Breast epithelium (tissue), 4 donors: ENCODE measurements at regions not wholly inside any gene's neighbourhood (a gene's known extent, or its start where the extent isn't known, plus 50 kb on each side); places are given as distances from the start of the nearest gene placed in this dataset.
A peak's percentile ranks its signal among the peaks of the same experiment; 100 is the strongest.

ENCODE experiments used
- DNase-seq, 2 donors: peaks; one replicate each; pipeline ENCODE4 v3.0.0-alpha.2; 2019; ENCODE audit warnings: low spot score in 2 of 2
- H3K27ac ChIP-seq, 2 donors: fragments of 200-600 bp; sonication (generic) in 1 of 2; one replicate each; pipeline ENCODE4 v1.5.1; 2016 to 2019; ENCODE audit warnings: mild to moderate bottlenecking in 1 of 2
- H3K27me3 ChIP-seq, 2 donors: fragments of 200-600 bp; sonication (generic) in 1 of 2; one replicate each; pipeline versions ENCODE4 v1.5.1 to v1.6.0; 2017 to 2019; ENCODE audit warnings: control low read depth in 1 of 2, mild to moderate bottlenecking in 1 of 2
- H3K36me3 ChIP-seq: fragments of 200-600 bp; one replicate; pipeline ENCODE4 v1.5.1; 2019
- H3K4me1 ChIP-seq, 2 donors: fragments of 200-600 bp; sonication (generic); one replicate each; pipeline ENCODE4 v1.5.1; 2016 to 2019; ENCODE audit warnings: control low read depth in 1 of 2
- H3K4me3 ChIP-seq, 3 donors: fragments of 200-600 bp; sonication (generic); 1 replicate in 2 of 3; 2 replicates in 1 of 3; pipeline ENCODE4 v1.5.1; 2016 to 2019; ENCODE audit warnings: mild to moderate bottlenecking in 3 of 3, moderate library complexity in 2 of 3
- H3K9me3 ChIP-seq, 2 donors: fragments of 200-600 bp; sonication (generic) in 1 of 2; one replicate each; pipeline ENCODE4 v1.5.1; 2016 to 2019; ENCODE audit warnings: control low read depth in 1 of 2
- POLR2A ChIP-seq: fragments of 450-650 bp; IDR thresholded peaks from one replicate; pipeline ENCODE4 v1.6.1; 2016; ENCODE audit warnings: antibody characterized with exemption, mild to moderate bottlenecking, moderate library complexity
- POLR2AphosphoS5 ChIP-seq, 3 donors: sonication (generic); formaldehyde crosslinking; IDR thresholded peaks; one replicate each; pipeline ENCODE4 v1.6.1; 2017; ENCODE audit warnings: antibody characterized with exemption in 3 of 3
- intact Hi-C: fragments of 100-400 bp; cut with DNase I; formaldehyde crosslinking; loops from one replicate; pipeline ENCODE4 v1.15.1; 2023; ENCODE audit warnings: low total_unique reads
- TF ChIP-seq, protein P1 (sequence below), 3 donors: fragments of 450-650 bp; IDR thresholded peaks; one replicate each; pipeline ENCODE4 v1.5.1; 2016 to 2017; ENCODE audit warnings: antibody characterized with exemption in 3 of 3, mild to moderate bottlenecking in 3 of 3, moderate library complexity in 3 of 3

DNA sequence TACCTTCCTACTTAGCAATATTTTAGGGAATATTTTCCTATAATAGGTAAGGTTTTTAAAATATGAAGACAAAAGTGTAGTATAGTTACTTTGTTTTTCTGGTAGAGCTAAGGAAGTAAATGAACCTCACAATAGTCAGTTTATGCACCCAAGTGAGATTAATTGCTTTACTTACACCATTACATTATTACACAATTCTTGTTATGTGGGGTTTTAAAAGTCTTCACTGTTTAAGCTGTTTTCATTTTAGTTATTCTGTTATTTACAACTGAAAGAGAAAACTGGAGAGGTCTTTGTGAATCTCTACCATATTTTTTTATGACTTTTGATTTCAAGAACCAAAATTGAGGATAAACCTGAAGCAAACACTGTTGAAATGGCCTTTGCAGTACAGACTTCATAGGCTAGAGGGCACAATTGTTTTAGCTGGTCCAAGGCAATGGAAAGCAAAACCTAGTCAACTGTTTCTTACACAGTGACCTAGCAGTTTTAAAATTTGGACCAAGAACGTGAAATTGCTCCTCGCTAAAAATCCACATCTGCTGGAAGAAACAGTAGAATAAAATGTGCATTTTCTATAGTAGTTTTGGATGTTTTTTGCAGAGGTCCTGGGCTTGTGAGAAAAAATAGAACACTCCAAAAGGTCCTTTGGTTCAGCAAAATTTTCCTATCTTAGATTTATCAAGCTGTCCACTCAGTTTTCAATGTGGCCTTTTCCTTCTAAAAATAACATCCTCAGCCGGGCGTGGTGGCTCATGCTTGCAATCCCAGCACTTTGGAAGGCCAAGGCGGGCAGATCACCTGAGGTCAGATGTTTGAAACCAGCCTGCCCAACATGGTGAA, 66.4 kb upstream of the FER start:
- TF ChIP-seq, protein P1, sequence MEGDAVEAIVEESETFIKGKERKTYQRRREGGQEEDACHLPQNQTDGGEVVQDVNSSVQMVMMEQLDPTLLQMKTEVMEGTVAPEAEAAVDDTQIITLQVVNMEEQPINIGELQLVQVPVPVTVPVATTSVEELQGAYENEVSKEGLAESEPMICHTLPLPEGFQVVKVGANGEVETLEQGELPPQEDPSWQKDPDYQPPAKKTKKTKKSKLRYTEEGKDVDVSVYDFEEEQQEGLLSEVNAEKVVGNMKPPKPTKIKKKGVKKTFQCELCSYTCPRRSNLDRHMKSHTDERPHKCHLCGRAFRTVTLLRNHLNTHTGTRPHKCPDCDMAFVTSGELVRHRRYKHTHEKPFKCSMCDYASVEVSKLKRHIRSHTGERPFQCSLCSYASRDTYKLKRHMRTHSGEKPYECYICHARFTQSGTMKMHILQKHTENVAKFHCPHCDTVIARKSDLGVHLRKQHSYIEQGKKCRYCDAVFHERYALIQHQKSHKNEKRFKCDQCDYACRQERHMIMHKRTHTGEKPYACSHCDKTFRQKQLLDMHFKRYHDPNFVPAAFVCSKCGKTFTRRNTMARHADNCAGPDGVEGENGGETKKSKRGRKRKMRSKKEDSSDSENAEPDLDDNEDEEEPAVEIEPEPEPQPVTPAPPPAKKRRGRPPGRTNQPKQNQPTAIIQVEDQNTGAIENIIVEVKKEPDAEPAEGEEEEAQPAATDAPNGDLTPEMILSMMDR (IDR thresholded peaks at IDR 0.05) = peak; percentile 60 to 77 (median 68)
- TF ChIP-seq POLR2AphosphoS5 (IDR thresholded peaks at IDR 0.05) (no peak), POLR2A (no peak)
- Histone ChIP-seq H3K27me3 (no peaks in the 10 kb centered on the region), H3K4me1 (no peaks in the 10 kb centered on the region), H3K27ac (no peak overlapping the region), H3K9me3 (no peaks in the 10 kb centered on the region), H3K36me3 (no peaks in the 10 kb centered on the region), H3K4me3 (peak overlapping the region in 1 of 3 donors; percentile 36)
- intact Hi-C loops = loop anchor here (10.0 kb wide), 1 partner anchor 754 kb away; no protein-coding TSS in a partner anchor
- no peak for DNase-seq

DNA sequence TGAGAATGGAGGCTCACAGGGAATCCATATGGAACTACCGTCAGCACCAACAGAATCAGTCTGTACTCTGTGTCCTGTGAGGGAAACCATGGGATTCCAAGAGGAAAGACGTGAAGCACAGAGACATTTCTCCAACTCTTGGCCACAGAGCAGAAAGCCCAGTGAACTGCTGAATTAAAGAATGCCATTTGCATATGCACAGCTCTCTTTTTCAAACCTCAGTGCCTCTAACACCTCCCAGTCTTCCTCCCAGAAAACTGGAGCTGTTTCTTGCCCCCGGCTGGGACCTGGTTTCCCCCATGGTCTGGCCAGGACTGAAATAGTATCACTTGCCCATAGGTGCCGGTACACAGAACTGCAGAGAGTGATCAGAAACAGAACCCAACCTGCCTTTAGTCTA, 69.6 kb upstream of the FER start:
- no peak for DNase-seq
- Histone ChIP-seq H3K4me1 (no peaks in the 10 kb centered on the region), H3K4me3 (no peak overlapping the region), H3K27ac (no peak overlapping the region), H3K27me3 (no peaks in the 10 kb centered on the region), H3K9me3 (no peaks in the 10 kb centered on the region), H3K36me3 (no peaks in the 10 kb centered on the region)
- intact Hi-C loops = no loop called here
- TF ChIP-seq POLR2A = no peak
- TF ChIP-seq, protein P1 (IDR thresholded peaks at IDR 0.05) = no peak
- no peak for TF ChIP-seq POLR2AphosphoS5 (IDR thresholded peaks at IDR 0.05)

DNA sequence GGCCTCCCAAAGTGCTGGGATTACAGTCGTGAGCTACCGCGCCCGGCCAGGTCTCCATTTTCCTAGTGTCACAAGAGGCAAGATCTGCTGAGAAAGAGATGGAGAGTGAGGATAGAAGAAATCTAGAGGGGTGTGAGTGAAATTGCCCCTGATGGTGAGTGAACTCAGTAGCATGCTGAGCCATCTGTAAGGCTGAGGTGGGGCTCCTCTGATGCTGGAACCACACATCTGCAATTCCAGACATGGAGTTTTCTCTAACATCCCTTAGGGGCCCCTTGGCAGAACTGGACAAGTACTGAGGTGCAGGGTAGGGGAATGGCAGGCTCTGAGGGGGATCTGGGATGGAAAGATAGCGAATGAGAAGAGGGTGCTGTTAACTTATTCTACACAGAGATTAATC, 72.0 kb upstream of the FER start:
- H3K4me3 ChIP-seq = no peak overlapping the region
- H3K36me3 ChIP-seq = no peaks in the 10 kb centered on the region
- intact Hi-C loops = no loop called here
- H3K27me3 ChIP-seq = no peaks in the 10 kb centered on the region
- H3K4me1 ChIP-seq = no peaks in the 10 kb centered on the region
- no peak for TF ChIP-seq POLR2AphosphoS5 (IDR thresholded peaks at IDR 0.05)
- no peak for TF ChIP-seq POLR2A
- TF ChIP-seq, protein P1 (IDR thresholded peaks at IDR 0.05) = no peak
- no peak for DNase-seq
- H3K9me3 ChIP-seq = no peaks in the 10 kb centered on the region
- no peak overlapping the region for H3K27ac ChIP-seq

DNA sequence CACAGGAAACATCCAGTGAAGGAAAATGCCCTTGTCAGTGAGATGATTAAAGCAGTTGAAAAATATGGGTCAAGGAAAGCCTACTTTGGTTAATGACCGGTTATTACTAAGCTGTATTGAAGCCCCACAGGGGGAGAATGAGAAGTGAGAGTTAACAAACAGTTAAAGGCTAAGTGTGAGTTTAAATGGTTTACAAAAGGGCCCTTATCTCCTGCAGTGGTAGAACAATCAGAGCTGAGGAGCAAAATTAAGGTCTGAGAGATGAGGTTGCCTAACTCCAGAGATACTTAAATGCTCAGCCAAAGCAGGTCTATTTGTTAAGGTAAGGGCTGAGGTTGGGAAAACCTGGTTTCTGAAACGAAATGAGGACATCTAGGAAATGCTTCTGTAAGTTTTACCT, 75.1 kb upstream of the FER start:
- Histone ChIP-seq H3K27me3 (no peaks in the 10 kb centered on the region), H3K9me3 (no peaks in the 10 kb centered on the region), H3K4me3 (no peak overlapping the region), H3K4me1 (no peaks in the 10 kb centered on the region), H3K27ac (no peak overlapping the region), H3K36me3 (no peaks in the 10 kb centered on the region)
- intact Hi-C loops = no loop called here
- no peak for DNase-seq
- TF ChIP-seq POLR2AphosphoS5 (IDR thresholded peaks at IDR 0.05) (no peak), POLR2A (no peak)
- TF ChIP-seq, protein P1 (IDR thresholded peaks at IDR 0.05) = no peak

DNA sequence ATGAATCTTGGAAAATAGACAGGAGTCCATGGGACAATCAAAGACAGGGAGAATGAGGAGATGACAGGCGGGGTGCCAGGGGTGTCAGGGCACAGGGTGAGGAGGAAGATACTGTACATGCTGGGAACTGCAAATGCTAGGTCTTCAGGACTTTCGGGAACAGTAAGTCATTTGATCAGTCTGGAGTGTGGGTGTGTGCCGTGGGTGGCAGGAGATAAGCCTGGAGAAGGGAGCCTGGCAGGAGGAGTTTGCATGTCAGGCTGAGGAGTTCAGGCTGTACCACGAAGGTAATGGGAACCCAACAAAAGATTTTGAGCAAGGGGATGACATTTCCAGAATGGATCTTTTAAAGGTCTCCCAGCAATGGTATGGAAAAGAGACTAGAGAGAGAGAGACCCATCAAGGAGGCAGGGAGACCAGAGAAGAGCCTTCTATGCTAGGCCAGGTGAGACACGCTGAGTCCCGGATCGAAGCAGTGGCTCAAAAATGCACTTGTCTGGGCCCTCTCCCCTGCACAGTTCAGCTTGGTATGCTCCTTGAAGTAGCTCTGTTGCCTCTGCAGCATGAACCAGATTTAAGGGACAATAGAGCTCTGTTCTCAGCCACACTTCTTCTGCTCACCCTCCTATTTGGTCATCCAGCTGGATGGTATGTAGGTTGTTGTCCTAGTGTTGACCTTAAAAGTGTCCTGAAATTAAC, 77.0 kb upstream of the FER start:
- Histone ChIP-seq H3K9me3 (no peaks in the 10 kb centered on the region), H3K27me3 (no peaks in the 10 kb centered on the region), H3K36me3 (no peaks in the 10 kb centered on the region), H3K27ac (no peak overlapping the region), H3K4me3 (no peak overlapping the region), H3K4me1 (no peaks in the 10 kb centered on the region)
- no peak for DNase-seq
- intact Hi-C loops = no loop called here
- TF ChIP-seq POLR2AphosphoS5 (IDR thresholded peaks at IDR 0.05) (no peak), POLR2A (no peak)
- TF ChIP-seq, protein P1 (IDR thresholded peaks at IDR 0.05) = no peak
